ENCODE measurements at regions not wholly inside any gene's neighbourhood (a gene's known extent, or its start where the extent isn't known, plus 50 kb on each side); places are given as distances from the start of the nearest gene placed in this dataset.
"Not testable (repeated sequence)": the region's sequence is repeated elsewhere in the genome, so short reads cannot be mapped to it uniquely, and the experiment has no call there.

- no peaks in the 10 kb centered on the region for H3K36me3 ChIP-seq
- TF ChIP-seq CTCF (IDR thresholded peaks at IDR 0.05), result no peak
- H3K4me3 ChIP-seq, result no peak overlapping the region
- no peak overlapping the region for H3K27ac ChIP-seq
- H3K9me3 ChIP-seq, result peaks cover 0 to 13% of the 10 kb centered on the region in 2 donors
- DNase-seq (ENCODE audit: low spot score), result no peak
- H3K27me3 ChIP-seq, result no peaks in the 10 kb centered on the region
- H3K4me1 ChIP-seq, result no peaks in the 10 kb centered on the region
Measured at GRCh38 chr20:41747226-41747625, 129.0 kb upstream of the CHD6 start.

GRCh38 chr20:41746635-41747034, 128.5 kb upstream of the CHD6 start:
- Histone ChIP-seq H3K4me3 (no peak overlapping the region), H3K9me3 (peaks cover 0 to 13% of the 10 kb centered on the region in 2 donors), H3K27ac (no peak overlapping the region), H3K36me3 (no peaks in the 10 kb centered on the region), H3K27me3 (no peaks in the 10 kb centered on the region), H3K4me1 (no peaks in the 10 kb centered on the region)
- DNase-seq (ENCODE audit: low spot score), result peak; percentile 30
- TF ChIP-seq CTCF (IDR thresholded peaks at IDR 0.05), result no peak

- H3K9me3 ChIP-seq, result peaks cover 0 to 6% of the 10 kb centered on the region in 2 donors
- peak; percentile 66 for DNase-seq (ENCODE audit: low spot score)
- peak; percentile 71 to 87 for TF ChIP-seq CTCF (IDR thresholded peaks at IDR 0.05)
- H3K4me3 ChIP-seq, result no peak overlapping the region
- no peak overlapping the region for H3K27ac ChIP-seq
- no peaks in the 10 kb centered on the region for H3K4me1 ChIP-seq
- no peaks in the 10 kb centered on the region for H3K27me3 ChIP-seq
- H3K36me3 ChIP-seq, result no peaks in the 10 kb centered on the region
Measured at GRCh38 chr20:41738604-41739206, 120.5 kb upstream of the CHD6 start.

GRCh38 chr20:41735949-41736348, 117.8 kb upstream of the CHD6 start:
- no peak for TF ChIP-seq CTCF (IDR thresholded peaks at IDR 0.05)
- DNase-seq (ENCODE audit: low spot score), result no peak
- no peaks in the 10 kb centered on the region for H3K27me3 ChIP-seq
- peaks cover 0 to 6% of the 10 kb centered on the region in 2 donors for H3K9me3 ChIP-seq
- H3K4me1 ChIP-seq, result no peaks in the 10 kb centered on the region
- no peak overlapping the region for H3K4me3 ChIP-seq
- no peaks in the 10 kb centered on the region for H3K36me3 ChIP-seq
- no peak overlapping the region for H3K27ac ChIP-seq

- DNase-seq (ENCODE audit: low spot score), result peak; percentile 59
- Histone ChIP-seq H3K4me1 (no peaks in the 10 kb centered on the region), H3K4me3 (no peak overlapping the region), H3K9me3 (peaks cover 0 to 6% of the 10 kb centered on the region in 2 donors), H3K27ac (no peak overlapping the region), H3K27me3 (no peaks in the 10 kb centered on the region), H3K36me3 (no peaks in the 10 kb centered on the region)
- TF ChIP-seq CTCF (IDR thresholded peaks at IDR 0.05), result peak; percentile 83 to 89
Measured at GRCh38 chr20:41734506-41734945, 116.3 kb upstream of the CHD6 start.

GRCh38 chr20:41733151-41733550, 115.0 kb upstream of the CHD6 start:
- Histone ChIP-seq H3K27me3 (no peaks in the 10 kb centered on the region), H3K4me1 (no peaks in the 10 kb centered on the region), H3K27ac (no peak overlapping the region), H3K9me3 (peaks cover 0 to 6% of the 10 kb centered on the region in 2 donors), H3K36me3 (no peaks in the 10 kb centered on the region), H3K4me3 (no peak overlapping the region)
- DNase-seq (ENCODE audit: low spot score), result peak; percentile 30
- TF ChIP-seq CTCF (IDR thresholded peaks at IDR 0.05), result no peak

GRCh38 chr20:41731198-41731597, 113.0 kb upstream of the CHD6 start:
- not testable (repeated sequence) for DNase-seq (ENCODE audit: low spot score); H3K27ac ChIP-seq; H3K9me3 ChIP-seq; H3K36me3 ChIP-seq; H3K27me3 ChIP-seq; H3K4me3 ChIP-seq; H3K4me1 ChIP-seq

- not testable (repeated sequence) for H3K9me3 ChIP-seq; H3K36me3 ChIP-seq; DNase-seq (ENCODE audit: low spot score); H3K4me3 ChIP-seq; H3K4me1 ChIP-seq; H3K27ac ChIP-seq; H3K27me3 ChIP-seq
Measured at GRCh38 chr20:41727681-41728080, 109.5 kb upstream of the CHD6 start.
